ENCODE measurements at regions not wholly inside any gene's neighbourhood (a gene's known extent, or its start where the extent isn't known, plus 50 kb on each side); places are given as distances from the start of the nearest gene placed in this dataset.

- Histone ChIP-seq H3K27ac (ENCODE audit: low read depth, low read length, poor library complexity, severe bottlenecking) (no peak overlapping the region), H3K36me3 (ENCODE audit: insufficient read depth, low read length, poor library complexity, severe bottlenecking) (no peaks in the 10 kb centered on the region), H3K4me3 (ENCODE audit: low read depth, low read length, poor library complexity, severe bottlenecking) (no peak overlapping the region), H3K9me3 (ENCODE audit: low read depth, low read length, poor library complexity, severe bottlenecking) (no peaks in the 10 kb centered on the region), H3K4me1 (ENCODE audit: insufficient read depth, low read length, poor library complexity, severe bottlenecking) (peaks cover 14% of the 10 kb centered on the region), H3K27me3 (replicated peaks; ENCODE audit: insufficient read depth, low read depth, low read length, poor library complexity) (no peaks in the 10 kb centered on the region)
- no peak for TF ChIP-seq CTCF (conservative IDR thresholded peaks at IDR 0.05; ENCODE audit: low read depth, low read length)
- no peak for TF ChIP-seq EZH2 (IDR thresholded peaks at IDR 0.05; ENCODE audit: borderline replicate concordance, low read depth, low read length, poor library complexity, severe bottlenecking)
- ChIA-PET POLR2A (ENCODE audit: low non-redundant PET) (no interaction called here), CTCF (no interaction called here)
- DNase-seq (ENCODE audit: low spot score), result no peak
- no TSS peak for BruUV-seq (replicated peaks)
- intact Hi-C loops (cut with micrococcal nuclease; ENCODE audit: unreplicated experiment), result no loop called here
Measured at GRCh38 chr5:57822651-57823050, 340.0 kb upstream of the ACTBL2 start.

- Histone ChIP-seq H3K36me3 (ENCODE audit: insufficient read depth, low read length, poor library complexity, severe bottlenecking) (no peaks in the 10 kb centered on the region), H3K27me3 (replicated peaks; ENCODE audit: insufficient read depth, low read depth, low read length, poor library complexity) (no peaks in the 10 kb centered on the region), H3K4me3 (ENCODE audit: low read depth, low read length, poor library complexity, severe bottlenecking) (no peak overlapping the region), H3K4me1 (ENCODE audit: insufficient read depth, low read length, poor library complexity, severe bottlenecking) (no peaks in the 10 kb centered on the region), H3K9me3 (ENCODE audit: low read depth, low read length, poor library complexity, severe bottlenecking) (no peaks in the 10 kb centered on the region), H3K27ac (ENCODE audit: low read depth, low read length, poor library complexity, severe bottlenecking) (no peak overlapping the region)
- ChIA-PET POLR2A (ENCODE audit: low non-redundant PET) (no interaction called here), CTCF (no interaction called here)
- BruUV-seq (replicated peaks), result no TSS peak
- TF ChIP-seq EZH2 (IDR thresholded peaks at IDR 0.05; ENCODE audit: borderline replicate concordance, low read depth, low read length, poor library complexity, severe bottlenecking) (no peak), CTCF (conservative IDR thresholded peaks at IDR 0.05; ENCODE audit: low read depth, low read length) (no peak)
- intact Hi-C loops (cut with micrococcal nuclease; ENCODE audit: unreplicated experiment), result no loop called here
- DNase-seq (ENCODE audit: low spot score), result no peak
Measured at GRCh38 chr5:57818397-57818796, 335.8 kb upstream of the ACTBL2 start.

- Histone ChIP-seq H3K36me3 (ENCODE audit: insufficient read depth, low read length, poor library complexity, severe bottlenecking) (no peaks in the 10 kb centered on the region), H3K27me3 (replicated peaks; ENCODE audit: insufficient read depth, low read depth, low read length, poor library complexity) (no peaks in the 10 kb centered on the region), H3K4me3 (ENCODE audit: low read depth, low read length, poor library complexity, severe bottlenecking) (no peak overlapping the region), H3K9me3 (ENCODE audit: low read depth, low read length, poor library complexity, severe bottlenecking) (no peaks in the 10 kb centered on the region), H3K27ac (ENCODE audit: low read depth, low read length, poor library complexity, severe bottlenecking) (no peak overlapping the region), H3K4me1 (ENCODE audit: insufficient read depth, low read length, poor library complexity, severe bottlenecking) (no peaks in the 10 kb centered on the region)
- no peak for DNase-seq (ENCODE audit: low spot score)
- intact Hi-C loops (cut with micrococcal nuclease; ENCODE audit: unreplicated experiment), result no loop called here
- ChIA-PET POLR2A (ENCODE audit: low non-redundant PET) (no interaction called here), CTCF (no interaction called here)
- BruUV-seq (replicated peaks), result no TSS peak
- no peak for TF ChIP-seq EZH2 (IDR thresholded peaks at IDR 0.05; ENCODE audit: borderline replicate concordance, low read depth, low read length, poor library complexity, severe bottlenecking)
- TF ChIP-seq CTCF (conservative IDR thresholded peaks at IDR 0.05; ENCODE audit: low read depth, low read length), result no peak
Measured at GRCh38 chr5:57817924-57818323, 335.3 kb upstream of the ACTBL2 start.
